GM19463 (cell line): ENCODE measurements at regions not wholly inside any gene's neighbourhood (a gene's known extent, or its start where the extent isn't known, plus 50 kb on each side); places are given as distances from the start of the nearest gene placed in this dataset.

Experiments used
- ATAC-seq: cut with Tn5 transposase; IDR thresholded peaks from one replicate; pipeline ENCODE4 v1.9.1; 2021; ENCODE audit warnings: mild to moderate bottlenecking, moderate library complexity; ENCODE audit not compliant: unreplicated experiment

DNA sequence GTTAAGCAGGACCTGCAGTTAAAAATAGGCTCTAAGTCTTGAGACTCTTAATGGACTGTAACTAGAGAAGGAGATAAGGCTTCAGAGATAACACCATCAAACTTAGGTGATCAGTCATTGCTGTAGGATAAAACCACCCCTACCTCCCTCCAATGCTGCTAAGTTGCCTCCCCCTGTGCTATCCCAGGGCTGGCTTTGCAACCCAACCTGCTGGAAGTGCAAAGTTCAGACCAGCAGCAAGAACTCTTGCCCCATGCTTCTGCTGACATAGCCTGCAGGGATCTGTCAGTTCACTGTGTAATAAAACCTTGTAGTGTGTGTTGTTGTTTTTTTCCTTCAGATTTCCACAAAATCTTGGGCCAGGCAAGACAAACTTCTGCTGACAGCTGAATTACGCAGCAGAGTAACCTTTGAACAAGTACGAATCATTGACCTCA is 57.4 kb upstream of the EPB41L3 start:
- ATAC-seq = no peak

DNA sequence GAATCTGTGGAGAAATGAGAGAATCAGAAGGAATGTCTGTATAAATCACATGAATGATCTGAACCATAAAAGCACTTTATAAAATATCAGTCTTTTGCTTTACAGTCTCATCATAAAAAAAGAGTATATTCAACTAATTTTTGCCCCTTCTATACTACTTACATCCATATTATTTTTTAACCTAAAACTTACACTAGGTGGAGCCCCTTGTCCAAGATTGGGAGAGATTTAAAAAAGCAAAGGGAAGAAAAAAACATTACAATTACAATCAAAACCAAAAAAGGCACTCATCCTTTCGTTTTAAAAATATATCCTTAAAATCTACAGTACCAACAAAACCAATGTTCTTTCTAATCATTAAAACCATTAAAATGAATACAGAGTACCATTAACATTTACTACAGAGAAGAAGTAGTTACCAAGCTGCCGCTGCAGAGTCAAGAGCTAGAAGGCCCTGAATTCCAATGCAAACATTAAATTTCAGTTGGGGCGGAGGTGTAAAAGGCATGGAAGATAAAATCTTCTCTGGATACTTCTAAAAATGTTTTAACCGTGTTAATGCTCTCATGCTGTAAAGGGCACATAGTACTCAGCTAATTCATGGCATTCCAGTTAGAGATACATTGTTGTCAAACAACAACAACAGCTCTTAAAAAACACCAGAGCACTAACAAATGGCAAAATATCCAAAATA is 56.7 kb upstream of the EPB41L3 start:
- ATAC-seq = no peak

- ATAC-seq = no peak
Measured at GRCh38 chr18:5596585-5596984, 52.8 kb upstream of the EPB41L3 start.
